ENCODE measurements at regions not wholly inside any gene's neighbourhood (a gene's known extent, or its start where the extent isn't known, plus 50 kb on each side); places are given as distances from the start of the nearest gene placed in this dataset.

- TF ChIP-seq RFX5 (IDR thresholded peaks at IDR 0.05; ENCODE audit: low read length) (no peak), FOXM1 (IDR thresholded peaks at IDR 0.05; ENCODE audit: low read depth) (no peak), YY1 (IDR thresholded peaks at IDR 0.05; ENCODE audit: low read depth) (no peak), CTCF (IDR thresholded peaks at IDR 0.05) (no peak), TAF1 (IDR thresholded peaks at IDR 0.05; ENCODE audit: borderline replicate concordance, low read depth, low read length) (no peak), EP300 (IDR thresholded peaks at IDR 0.05; ENCODE audit: borderline replicate concordance in 1 of 2, low read depth in 1 of 2, low read length in 1 of 2) (no peak), SMC3 (IDR thresholded peaks at IDR 0.05; ENCODE audit: low read depth, low read length) (no peak), SIN3A (IDR thresholded peaks at IDR 0.05; ENCODE audit: borderline replicate concordance, low read depth, low read length) (no peak)
These were observed 227.4 kb downstream of the CCDC59 start for GRCh38 chr12:82130762-82131161.
